CD4-positive, alpha-beta T cell treated with Interleukin-15 for 4 hours (primary cell): ENCODE measurements at regions not wholly inside any gene's neighbourhood (a gene's known extent, or its start where the extent isn't known, plus 50 kb on each side); places are given as distances from the start of the nearest gene placed in this dataset.

Experiments used
- DNase-seq: peaks from one replicate; pipeline ENCODE4 v3.0.0-alpha.2; 2020; ENCODE audit warnings: low spot score

- DNase-seq: no peak
Observed at GRCh38 chr2:177314722-177315264, 50.3 kb upstream of the NFE2L2 start.

GRCh38 chr2:177315364-177315763 is 50.8 kb upstream of the NFE2L2 start:
- DNase-seq: no peak

- DNase-seq: no peak
Observed at GRCh38 chr2:177316756-177317155, 52.2 kb upstream of the NFE2L2 start.

DNA sequence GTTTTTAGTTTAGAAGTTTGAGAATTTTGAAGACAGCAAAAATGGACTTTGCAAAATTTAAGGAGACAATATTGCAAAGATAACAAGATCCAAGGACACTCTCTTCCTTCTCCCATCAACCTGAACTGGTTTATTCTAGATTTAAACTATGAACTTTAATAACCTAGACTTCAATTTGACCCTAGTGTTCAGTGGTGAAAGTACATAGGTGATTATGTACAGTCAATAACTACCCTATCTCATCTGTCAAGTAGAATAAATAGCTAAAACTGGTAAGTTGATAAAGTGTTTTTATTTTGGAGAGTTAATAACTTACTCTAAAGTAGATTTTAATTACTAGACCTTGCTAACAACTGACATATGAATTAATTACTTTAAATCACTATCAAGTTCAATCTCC is 52.9 kb upstream of the NFE2L2 start:
- DNase-seq: no peak

DNA sequence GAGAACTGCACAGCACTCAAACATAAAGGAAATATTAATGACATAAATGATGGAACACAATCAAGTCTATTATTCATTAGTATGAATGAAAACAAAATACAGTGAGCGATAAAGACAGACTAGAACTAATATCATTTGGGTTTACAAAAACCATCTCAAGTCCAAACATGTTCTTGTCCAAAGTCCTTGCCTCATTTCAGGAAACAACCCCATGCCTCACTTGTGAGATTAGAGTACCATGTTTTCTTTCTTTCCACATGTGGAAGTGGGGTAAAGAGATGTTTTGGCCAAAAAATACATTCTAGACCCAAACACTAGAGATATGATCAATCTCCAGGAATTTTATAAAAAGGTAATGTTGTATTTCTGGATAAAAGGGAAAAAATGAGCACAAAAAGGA is 53.3 kb upstream of the NFE2L2 start:
- DNase-seq: no peak

GRCh38 chr2:177318613-177319012 is 54.1 kb upstream of the NFE2L2 start:
- no peak for DNase-seq

DNA sequence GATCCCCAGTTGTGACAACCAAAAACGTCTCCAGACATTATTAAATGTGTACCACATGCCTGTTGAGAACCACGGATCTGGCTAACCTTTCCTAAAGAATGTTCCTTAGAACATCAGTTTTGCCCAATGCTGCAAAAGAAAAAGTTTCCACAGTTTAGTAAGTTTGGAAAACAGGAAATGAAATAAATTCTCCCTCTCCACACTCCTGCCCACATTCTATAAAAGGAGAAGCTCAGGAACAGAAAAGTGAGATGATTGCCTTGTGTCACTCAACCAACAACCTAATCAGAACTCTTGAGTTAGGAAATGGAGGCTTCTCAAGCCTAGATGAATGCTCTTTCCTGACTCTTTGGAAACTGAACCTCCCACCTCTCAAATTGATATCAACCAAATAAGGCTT is 56.1 kb upstream of the NFE2L2 start:
- DNase-seq: no peak

GRCh38 chr2:177322801-177323261 is 58.3 kb upstream of the NFE2L2 start:
- DNase-seq: no peak

GRCh38 chr2:177324797-177325196 is 60.3 kb upstream of the NFE2L2 start:
- no peak for DNase-seq

DNA sequence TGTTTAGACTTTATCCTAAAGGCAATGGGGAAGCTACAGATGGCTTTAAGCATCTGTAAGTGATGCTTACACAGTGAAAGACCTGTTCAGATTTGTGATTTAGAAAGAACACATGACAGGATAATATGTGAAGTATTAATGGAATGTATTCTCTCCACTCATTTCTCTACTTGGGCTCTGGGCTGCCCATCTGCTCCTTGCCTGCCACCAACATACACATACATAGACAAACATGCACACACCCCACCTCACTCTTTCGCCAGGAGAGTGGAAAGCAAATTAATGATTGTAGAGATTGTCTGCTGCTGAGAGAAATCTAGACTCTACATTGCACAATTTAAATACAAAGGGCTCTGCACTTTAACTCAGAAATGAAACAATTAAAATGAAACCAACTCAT is 61.0 kb upstream of the NFE2L2 start:
- DNase-seq: no peak

- DNase-seq: no peak
Observed at GRCh38 chr2:177326005-177326404, 61.5 kb upstream of the NFE2L2 start.

- no peak for DNase-seq
Observed at GRCh38 chr2:177326591-177326990, 62.1 kb upstream of the NFE2L2 start.

- no peak for DNase-seq
Observed at GRCh38 chr2:177327009-177327408, 62.5 kb upstream of the NFE2L2 start.

- DNase-seq: no peak
Observed at GRCh38 chr2:177328056-177328455, 63.5 kb upstream of the NFE2L2 start.

GRCh38 chr2:177329064-177329463 is 63.5 kb upstream of the AGPS start:
- DNase-seq: no peak

GRCh38 chr2:177331466-177331997 is 61.0 kb upstream of the AGPS start:
- no peak for DNase-seq

DNA sequence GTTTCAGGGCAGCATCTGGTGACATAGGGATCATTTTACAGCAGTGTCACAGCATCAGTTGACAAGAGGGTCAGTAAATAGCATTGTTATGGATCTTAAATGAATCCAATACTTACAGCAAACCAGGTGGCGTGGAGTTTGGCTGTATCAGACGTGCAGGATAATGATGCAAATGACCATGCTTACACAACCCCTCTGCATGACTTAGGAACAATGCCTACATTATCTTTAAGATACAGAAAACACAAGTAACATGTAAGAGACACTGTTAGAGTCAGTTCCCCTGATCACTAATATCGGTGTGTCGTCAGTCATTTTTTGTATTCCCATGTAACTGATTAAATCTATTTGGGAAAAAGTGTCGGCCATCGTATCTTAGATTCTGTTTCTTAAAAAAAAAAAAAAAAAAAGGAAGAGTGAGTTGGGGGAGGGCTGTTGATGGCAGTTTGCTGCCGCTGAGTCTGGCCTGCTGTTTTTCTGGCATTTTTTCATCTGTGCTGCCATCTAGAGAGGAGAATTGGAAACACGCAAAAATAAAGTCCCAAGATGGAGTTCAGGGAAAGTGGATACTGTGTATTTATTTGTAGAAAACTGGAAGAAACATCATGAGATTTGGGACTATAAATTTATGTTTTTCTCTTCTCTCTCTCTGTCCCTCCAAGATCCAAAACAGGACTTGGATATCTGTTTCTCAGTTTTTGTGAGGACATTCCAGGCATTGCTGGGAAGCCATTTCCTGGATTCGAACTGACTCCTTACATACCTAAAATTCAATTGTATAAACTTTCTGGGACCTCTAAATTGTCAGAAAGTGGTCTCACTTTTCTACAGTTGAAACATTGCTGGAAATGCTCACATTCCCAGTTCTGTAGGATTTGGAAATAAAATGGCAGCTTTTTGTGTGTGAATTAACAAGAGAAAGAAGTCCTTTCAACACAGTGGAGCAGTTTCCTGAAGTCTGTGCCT is 60.3 kb upstream of the AGPS start:
- peak; percentile 61 for DNase-seq

DNA sequence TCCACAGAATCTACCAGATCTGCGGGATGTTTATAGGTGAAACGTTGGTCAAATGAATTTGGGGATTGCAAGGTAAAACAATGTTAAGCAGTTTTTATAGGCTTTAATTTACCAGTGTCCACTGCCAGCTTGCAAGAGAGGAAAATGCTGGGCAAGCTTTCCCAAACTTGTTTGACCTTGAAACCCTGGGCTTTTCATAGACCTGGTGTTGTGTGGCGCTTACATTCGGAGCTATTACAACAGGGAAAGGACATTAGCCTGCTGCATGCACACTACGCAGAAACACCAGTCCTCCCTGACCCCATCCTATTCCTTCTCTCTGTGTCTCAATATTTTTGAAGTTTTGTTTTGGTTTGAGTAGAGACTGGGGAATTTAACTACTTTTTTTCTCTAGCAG is 59.6 kb upstream of the AGPS start:
- DNase-seq: no peak

GRCh38 chr2:177334940-177335543 is 57.5 kb upstream of the AGPS start:
- DNase-seq: peak; percentile 56

DNA sequence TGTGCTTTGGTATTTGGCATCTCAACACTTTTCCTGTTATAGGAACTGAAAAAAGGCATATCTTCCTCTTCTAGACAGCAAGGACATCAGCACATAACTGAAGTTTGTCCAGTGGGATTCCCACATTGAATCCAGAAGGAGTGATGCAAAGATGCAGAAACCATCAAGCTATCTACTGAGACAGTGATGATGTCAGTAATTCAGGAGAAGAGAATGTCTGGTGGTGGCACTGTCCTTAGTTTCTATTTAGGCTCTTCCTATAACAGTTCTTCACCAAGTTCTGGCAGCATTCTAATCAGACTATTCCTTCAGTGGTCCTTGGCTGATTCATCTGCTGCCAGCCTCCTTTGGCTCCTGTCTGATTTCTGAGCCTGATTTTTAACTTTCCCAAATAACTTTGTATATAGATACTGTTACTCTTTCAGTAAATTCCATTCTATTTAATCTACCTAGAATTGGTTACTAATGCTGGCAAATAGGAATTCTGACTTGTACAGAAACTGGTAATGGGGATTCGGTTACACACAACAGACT is 56.6 kb upstream of the AGPS start:
- no peak for DNase-seq

- no peak for DNase-seq
Observed at GRCh38 chr2:177338177-177338721, 54.3 kb upstream of the AGPS start.

- DNase-seq: no peak
Observed at GRCh38 chr2:177340158-177340557, 52.4 kb upstream of the AGPS start.
